Fibroblast of mammary gland (primary cell): ENCODE measurements at regions not wholly inside any gene's neighbourhood (a gene's known extent, or its start where the extent isn't known, plus 50 kb on each side); places are given as distances from the start of the nearest gene placed in this dataset.
"Not testable (repeated sequence)": the region's sequence is repeated elsewhere in the genome, so short reads cannot be mapped to it uniquely, and the experiment has no call there.

Experiments
- DNase-seq: peaks from one replicate; pipeline ENCODE4 v3.0.0-alpha.2; 2010; ENCODE audit warnings: low read depth
- H3K4me3 ChIP-seq: 2 replicates; pipeline ENCODE4 v1.5.1; 2011; ENCODE audit warnings: low read depth, mild to moderate bottlenecking, low read length, moderate library complexity; ENCODE audit not compliant: control insufficient read depth
- TF ChIP-seq, protein P1 (sequence below): conservative IDR thresholded peaks from 2 replicates; pipeline ENCODE4 v1.5.1; 2011; ENCODE audit warnings: low read depth, low read length, inconsistent platforms; ENCODE audit not compliant: control insufficient read depth, insufficient read depth

DNA sequence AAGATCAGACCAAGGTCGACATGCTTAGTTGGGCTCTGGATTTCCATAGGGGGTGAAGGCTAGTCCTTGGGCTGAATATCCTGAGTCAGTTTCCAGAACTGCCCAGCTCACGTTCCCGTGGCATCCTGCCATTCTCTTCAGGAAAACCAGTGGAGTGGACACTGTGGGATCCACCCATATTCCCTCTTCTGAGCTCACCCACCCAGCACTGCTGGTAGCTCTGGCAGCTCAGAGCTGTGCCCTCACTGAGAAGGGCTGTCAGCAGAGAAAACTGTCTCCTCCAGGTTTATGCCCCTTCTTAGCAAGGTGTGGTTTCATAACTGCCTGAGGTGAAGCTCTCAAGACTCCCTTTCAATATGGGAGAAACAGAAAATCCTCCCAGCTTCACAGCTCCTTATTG, 111.7 kb downstream of the GGTLC2 start:
- H3K4me3 ChIP-seq: no peak overlapping the region
- DNase-seq: no peak
- TF ChIP-seq, protein P1, sequence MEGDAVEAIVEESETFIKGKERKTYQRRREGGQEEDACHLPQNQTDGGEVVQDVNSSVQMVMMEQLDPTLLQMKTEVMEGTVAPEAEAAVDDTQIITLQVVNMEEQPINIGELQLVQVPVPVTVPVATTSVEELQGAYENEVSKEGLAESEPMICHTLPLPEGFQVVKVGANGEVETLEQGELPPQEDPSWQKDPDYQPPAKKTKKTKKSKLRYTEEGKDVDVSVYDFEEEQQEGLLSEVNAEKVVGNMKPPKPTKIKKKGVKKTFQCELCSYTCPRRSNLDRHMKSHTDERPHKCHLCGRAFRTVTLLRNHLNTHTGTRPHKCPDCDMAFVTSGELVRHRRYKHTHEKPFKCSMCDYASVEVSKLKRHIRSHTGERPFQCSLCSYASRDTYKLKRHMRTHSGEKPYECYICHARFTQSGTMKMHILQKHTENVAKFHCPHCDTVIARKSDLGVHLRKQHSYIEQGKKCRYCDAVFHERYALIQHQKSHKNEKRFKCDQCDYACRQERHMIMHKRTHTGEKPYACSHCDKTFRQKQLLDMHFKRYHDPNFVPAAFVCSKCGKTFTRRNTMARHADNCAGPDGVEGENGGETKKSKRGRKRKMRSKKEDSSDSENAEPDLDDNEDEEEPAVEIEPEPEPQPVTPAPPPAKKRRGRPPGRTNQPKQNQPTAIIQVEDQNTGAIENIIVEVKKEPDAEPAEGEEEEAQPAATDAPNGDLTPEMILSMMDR: no peak

DNA sequence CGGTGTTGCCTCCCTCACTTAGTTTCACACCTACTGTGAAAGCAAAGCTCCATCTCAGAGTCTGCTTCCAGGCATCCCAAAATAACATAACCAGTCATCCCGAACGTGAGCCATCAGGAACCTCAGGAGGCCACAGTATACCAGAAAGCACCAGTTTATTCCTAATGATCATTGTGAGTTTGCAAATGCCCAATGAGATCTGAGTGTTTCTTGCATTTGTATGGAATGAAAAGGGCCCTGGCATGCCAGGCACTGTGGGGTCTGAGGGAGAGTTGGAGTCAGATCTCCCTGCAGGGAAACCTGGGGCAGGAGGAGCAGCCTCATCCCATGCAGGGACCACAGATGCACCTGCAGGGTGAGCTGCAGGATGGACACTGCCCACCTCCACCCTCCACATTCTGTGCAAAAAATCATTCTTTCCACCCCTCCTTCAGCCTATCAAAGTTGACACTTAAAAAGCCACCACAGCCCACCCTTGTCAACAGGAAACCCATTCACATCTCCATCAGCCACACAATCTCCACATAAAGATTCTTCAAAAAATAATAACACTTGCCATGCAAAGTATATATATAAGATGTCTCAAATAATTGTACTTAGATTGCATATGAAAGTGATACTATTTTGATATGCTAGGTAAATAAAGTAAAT, 112.3 kb downstream of the GGTLC2 start:
- DNase-seq, H3K4me3 ChIP-seq: not testable (repeated sequence)

DNA sequence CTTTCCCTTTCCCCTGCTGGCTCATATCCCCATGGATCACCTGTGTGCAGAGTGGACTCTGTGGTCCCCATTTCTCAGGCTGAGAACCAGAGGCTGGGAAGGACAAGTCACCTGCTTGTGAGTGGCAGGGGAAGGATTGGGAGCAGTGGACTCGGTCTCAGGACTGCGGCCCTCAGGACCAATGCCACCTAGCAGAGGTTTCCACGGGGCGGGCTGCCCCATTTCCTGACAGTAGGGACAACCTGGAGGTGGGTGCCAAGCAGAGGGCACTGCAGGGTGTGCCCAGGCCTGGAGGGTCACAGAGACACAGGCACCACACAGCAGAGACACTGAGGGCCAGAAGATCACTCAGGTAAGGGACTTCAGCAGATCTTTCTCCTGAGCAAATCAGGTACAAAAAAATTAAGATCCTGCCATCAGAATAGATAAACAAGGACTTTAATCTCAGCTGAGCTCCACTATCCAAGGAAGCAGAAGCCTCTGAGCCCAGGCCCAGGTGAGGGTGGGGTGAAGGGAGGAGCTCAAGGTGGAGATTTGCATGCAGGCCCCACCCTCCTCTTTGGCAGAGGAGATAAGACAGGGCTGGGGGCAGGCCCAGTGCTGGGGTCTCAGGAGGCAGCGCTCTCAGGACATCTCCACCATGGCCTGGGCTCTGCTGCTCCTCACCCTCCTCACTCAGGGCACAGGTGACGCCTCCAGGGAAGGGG, 113.8 kb downstream of the GGTLC2 start:
- H3K4me3 ChIP-seq, DNase-seq: not testable (repeated sequence)

DNA sequence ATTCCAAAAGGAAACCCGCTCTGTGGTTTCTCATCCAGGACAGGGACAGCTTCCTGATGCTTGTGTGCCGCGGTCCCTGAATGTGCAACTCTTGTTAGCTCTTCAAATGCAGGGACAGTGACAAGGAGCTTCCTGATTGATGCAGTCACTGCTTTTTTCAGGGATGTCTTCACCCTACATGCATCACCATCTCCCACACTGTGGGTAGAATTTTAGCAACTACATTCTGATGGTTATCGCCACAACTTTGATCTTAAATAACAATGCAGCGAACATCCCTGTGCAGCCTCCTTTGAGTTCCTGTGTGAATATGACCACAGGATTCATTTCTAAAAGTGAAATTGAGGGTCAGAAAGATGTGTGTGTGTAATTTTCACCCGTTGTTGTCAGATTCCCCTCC, 115.0 kb downstream of the GGTLC2 start:
- TF ChIP-seq, protein P1: no peak
- no peak for DNase-seq
- no peak overlapping the region for H3K4me3 ChIP-seq

DNA sequence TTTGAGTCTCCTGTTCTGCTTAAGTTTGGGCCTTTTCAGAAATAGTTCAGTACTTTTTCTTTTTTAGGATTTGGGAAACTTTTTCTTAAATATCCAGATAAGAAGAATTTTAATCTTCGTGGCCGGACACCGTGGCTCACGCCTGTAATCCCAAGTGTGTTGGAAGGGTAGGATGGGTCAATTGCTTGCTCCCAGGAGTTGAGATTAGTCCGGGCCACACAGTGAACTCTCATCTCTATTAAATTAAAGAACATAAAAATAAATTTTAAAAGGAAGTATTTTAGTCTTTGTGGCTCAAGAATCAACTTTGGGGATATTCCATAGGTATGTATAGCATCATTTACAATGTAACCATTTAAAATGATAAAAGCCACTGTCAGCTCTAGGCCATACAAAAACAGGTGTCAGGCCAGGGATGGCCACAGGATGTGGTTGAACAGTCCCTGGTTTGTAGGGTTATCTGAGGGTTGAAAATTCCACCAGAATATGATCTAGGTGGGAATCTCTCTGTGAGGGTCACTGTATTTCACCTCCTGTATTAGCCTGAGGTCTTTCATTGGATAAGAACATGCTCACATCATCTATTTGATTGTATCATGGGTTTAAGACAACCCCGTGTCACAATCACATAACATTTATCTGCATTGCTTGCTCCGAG, 115.6 kb downstream of the GGTLC2 start:
- TF ChIP-seq, protein P1: no peak

DNA sequence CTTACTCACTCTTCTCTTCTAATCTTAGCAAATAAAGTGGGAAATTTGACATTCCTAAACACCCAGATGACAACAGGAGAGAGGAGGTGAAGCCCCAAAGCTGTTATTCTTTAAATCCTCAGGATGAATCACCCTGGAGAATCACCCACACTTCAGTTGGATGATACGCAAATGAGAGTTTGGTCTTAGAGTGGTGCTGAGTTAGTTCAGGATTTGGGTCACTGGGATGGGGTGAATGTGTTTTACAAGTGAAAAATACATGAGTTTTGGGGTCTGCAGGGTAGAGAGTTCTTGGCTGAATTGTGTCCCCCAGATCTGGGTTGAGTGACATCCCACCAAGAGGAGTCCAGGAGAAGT, 117.2 kb downstream of the GGTLC2 start:
- DNase-seq: peak; percentile 22
- TF ChIP-seq, protein P1: no peak
- H3K4me3 ChIP-seq: no peak overlapping the region

More for the DNA sequence above, 115.6 kb downstream of the GGTLC2 start:
- H3K4me3 ChIP-seq: no peak overlapping the region
- no peak for DNase-seq

DNA sequence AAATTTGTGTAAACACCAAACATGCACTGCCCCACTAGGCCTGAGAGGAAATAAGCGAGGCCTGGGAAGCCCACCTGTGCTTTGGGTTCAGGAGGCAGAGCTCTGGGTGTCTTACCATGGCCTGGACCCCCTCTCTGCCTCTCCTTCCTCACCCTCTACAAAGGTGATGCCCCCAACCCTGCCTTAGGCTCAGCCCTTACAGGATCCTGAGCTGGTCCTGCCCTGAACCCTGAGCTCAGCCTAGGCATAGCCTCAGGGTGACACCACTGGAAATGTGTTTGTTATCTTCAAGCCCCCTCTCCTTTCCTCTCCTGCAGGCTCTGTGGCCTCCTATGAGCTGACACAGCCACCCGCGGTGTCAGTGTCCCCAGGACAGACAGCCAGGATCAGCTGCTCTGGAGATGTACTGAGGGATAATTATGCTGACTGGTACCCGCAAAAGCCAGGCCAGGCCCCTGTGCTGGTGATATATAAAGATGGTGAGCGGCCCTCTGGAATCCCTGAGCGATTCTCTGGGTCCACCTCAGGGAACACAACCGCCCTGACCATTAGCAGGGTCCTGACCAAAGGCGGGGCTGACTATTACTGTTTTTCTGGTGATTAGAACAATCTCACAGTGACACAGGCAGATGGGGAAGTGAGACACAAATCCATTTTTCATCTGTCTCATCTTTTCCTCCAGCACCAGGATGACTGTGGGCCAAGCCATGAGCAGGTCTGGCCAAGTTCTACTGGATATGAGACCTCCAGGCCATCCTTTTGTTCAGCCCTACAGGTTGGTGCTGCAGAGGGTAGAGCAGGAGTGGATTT, 117.8 kb downstream of the GGTLC2 start:
- TF ChIP-seq, protein P1: no peak
- H3K4me3 ChIP-seq: no peak overlapping the region
- DNase-seq: no peak
